HepG2 (cell line): ENCODE measurements at regions not wholly inside any gene's neighbourhood (a gene's known extent, or its start where the extent isn't known, plus 50 kb on each side); places are given as distances from the start of the nearest gene placed in this dataset.

ENCODE experiments used
- ATF2 ChIP-seq: sonication (generic); formaldehyde crosslinking; IDR thresholded peaks from 2 replicates; pipeline ENCODE4 v1.4.0; 2020; ENCODE audit warnings: missing genetic modification reagents
- CEBPB ChIP-seq: IDR thresholded peaks from 2 replicates; pipeline ENCODE4 v1.6.1; 2011; ENCODE audit warnings: low read depth, low read length, improper control_type of control experiment, borderline replicate concordance
- FOXA1 ChIP-seq, 2 experiments: fragments of 450-650 bp in 1 of 2; sonication (generic) in 1 of 2; formaldehyde crosslinking in 1 of 2; IDR thresholded peaks; 2 replicates each; pipeline versions ENCODE4 v1.4.0 to v1.6.1; 2016 to 2020; ENCODE audit warnings: missing genetic modification reagents in 1 of 2
- KIAA2018 ChIP-seq: sonication (generic); formaldehyde crosslinking; IDR thresholded peaks from 2 replicates; pipeline ENCODE4 v1.5.0; 2020; ENCODE audit warnings: mild to moderate bottlenecking, missing genetic modification reagents, borderline replicate concordance
- KLF9 ChIP-seq: IDR thresholded peaks from 2 replicates; pipeline ENCODE4 v1.6.1; 2016; ENCODE audit warnings: low read depth
- SMARCE1 ChIP-seq: fragments of 450-650 bp; IDR thresholded peaks from 2 replicates; pipeline ENCODE4 v1.6.1; 2017; ENCODE audit warnings: borderline replicate concordance
- ZFP36 ChIP-seq: fragments of 150-350 bp; IDR thresholded peaks from 2 replicates; pipeline ENCODE4 v1.6.1; 2018; ENCODE audit warnings: borderline replicate concordance, low read length, low read depth; ENCODE audit not compliant: partially characterized antibody
- ZNF333 ChIP-seq: sonication (generic); formaldehyde crosslinking; IDR thresholded peaks from 2 replicates; pipeline ENCODE4 v1.4.0; 2020; ENCODE audit warnings: mild to moderate bottlenecking, missing genetic modification reagents, borderline replicate concordance
- ZNF335 ChIP-seq: sonication (generic); formaldehyde crosslinking; IDR thresholded peaks from 2 replicates; pipeline ENCODE4 v1.4.0; 2020; ENCODE audit warnings: missing genetic modification reagents
- ZNF564 ChIP-seq: sonication (generic); formaldehyde crosslinking; IDR thresholded peaks from 2 replicates; pipeline ENCODE4 v1.8.1; 2023; ENCODE audit warnings: mild to moderate bottlenecking, missing genetic modification reagents
- ZNF839 ChIP-seq: sonication (generic); formaldehyde crosslinking; IDR thresholded peaks from 2 replicates; pipeline ENCODE4 v1.4.0; 2020; ENCODE audit warnings: missing genetic modification reagents, mild to moderate bottlenecking, borderline replicate concordance
- ZSCAN9 ChIP-seq: IDR thresholded peaks from 2 replicates; pipeline ENCODE4 v1.6.1; 2016; ENCODE audit warnings: borderline replicate concordance
- TF ChIP-seq, protein P1 (sequence below): sonication (generic); formaldehyde crosslinking; IDR thresholded peaks from 2 replicates; pipeline ENCODE4 v1.4.0; 2020; ENCODE audit warnings: mild to moderate bottlenecking, missing genetic modification reagents

DNA sequence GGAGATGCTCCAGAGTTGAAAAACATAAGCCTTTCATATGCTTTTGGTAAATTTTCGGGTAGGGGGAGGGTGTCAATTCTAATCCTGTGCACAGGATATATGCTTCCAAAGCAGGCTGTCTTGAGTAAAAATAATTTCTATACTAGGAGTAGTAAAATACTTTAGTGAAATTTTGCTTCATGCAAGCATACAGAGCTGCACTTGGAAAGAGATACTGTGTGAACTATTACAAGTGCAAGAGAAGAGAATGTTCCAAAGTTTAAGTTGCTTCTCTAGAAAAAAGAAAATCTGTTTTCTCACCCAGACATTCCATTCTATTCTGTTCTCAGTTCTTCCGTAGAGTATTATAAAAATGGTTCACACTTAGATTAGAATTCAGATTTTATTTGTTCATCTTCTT is 324.6 kb upstream of the AADAT start (continued):
- no peak for TF ChIP-seq KIAA2018 (CRISPR knock-in tag)
- no peak for TF ChIP-seq ZNF564
- TF ChIP-seq ZNF839, result no peak
- TF ChIP-seq CEBPB, result no peak
- no peak for TF ChIP-seq FOXA1 (IDR thresholded peaks at IDR 0.05)
- TF ChIP-seq FOXA1 (CRISPR knock-in tag; IDR thresholded peaks at IDR 0.05), result no peak
- no peak for TF ChIP-seq ZNF335 (CRISPR knock-in tag)
- no peak for TF ChIP-seq SMARCE1
- TF ChIP-seq, protein P1, sequence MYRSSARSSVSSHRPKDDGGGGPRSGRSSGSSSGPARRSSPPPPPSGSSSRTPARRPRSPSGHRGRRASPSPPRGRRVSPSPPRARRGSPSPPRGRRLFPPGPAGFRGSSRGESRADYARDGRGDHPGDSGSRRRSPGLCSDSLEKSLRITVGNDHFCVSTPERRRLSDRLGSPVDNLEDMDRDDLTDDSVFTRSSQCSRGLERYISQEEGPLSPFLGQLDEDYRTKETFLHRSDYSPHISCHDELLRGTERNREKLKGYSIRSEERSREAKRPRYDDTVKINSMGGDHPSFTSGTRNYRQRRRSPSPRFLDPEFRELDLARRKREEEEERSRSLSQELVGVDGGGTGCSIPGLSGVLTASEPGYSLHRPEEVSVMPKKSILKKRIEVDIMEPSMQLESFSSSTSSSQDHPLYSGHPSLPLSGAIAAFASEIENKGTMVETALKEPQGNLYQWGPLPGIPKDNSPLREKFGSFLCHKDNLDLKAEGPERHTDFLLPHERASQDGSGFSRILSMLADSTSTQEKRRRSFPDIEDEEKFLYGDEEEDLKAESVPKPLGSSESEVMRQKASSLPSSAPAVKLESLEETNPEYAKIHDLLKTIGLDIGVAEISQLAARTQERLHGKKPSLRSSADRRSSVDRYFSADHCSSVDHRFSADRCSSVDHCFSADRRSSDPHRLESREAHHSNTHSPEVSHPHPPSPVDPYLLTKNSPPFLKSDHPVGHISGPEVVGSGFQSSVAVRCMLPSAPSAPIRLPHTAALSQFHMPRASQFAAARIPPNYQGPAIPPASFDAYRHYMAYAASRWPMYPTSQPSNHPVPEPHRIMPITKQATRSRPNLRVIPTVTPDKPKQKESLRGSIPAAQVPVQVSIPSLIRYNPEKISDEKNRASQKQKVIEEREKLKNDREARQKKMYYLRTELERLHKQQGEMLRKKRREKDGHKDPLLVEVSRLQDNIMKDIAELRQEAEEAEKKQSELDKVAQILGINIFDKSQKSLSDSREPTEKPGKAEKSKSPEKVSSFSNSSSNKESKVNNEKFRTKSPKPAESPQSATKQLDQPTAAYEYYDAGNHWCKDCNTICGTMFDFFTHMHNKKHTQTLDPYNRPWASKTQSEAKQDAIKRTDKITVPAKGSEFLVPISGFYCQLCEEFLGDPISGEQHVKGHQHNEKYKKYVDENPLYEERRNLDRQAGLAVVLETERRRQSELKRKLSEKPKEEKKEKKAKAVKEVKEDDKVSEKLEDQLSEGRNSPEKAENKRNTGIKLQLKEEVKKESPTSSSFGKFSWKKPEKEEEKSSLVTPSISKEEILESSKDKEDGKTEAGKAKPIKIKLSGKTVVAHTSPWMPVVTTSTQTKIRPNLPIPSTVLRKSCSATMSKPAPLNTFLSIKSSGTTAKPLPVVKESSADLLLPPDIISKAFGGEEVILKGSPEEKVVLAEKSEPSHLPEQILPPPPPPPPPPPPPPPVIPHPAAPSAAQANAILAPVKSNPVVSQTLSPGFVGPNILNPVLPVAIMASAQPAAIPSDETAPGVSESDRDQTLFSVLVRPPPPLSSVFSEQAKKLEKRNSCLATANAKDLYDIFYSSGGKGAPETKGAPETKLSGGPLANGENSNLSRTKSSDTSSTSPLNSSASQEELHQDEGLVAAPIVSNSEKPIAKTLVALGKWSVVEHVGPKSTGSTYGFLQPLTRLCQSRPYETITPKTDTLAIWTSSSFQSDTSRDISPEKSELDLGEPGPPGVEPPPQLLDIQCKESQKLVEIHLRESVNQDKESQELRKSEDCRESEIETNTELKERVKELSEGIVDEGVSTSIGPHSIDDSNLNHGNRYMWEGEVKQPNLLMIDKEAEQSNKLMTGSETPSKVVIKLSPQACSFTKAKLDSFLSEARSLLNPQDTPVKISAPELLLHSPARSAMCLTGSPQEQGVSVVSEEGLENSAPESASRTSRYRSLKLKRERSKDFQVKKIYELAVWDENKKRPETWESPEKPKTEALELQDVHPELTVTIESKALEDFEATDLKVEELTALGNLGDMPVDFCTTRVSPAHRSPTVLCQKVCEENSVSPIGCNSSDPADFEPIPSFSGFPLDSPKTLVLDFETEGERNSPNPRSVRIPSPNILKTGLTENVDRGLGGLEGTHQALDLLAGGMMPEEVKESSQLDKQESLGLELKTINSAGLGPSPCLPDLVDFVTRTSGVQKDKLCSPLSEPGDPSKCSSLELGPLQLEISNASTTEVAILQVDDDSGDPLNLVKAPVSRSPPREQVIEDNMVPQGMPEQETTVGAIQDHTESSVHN (CRISPR knock-in tag), result no peak
- no peak for TF ChIP-seq ZNF333 (CRISPR knock-in tag)
- TF ChIP-seq ZFP36, result no peak
- TF ChIP-seq ATF2 (CRISPR knock-in tag), result no peak
- TF ChIP-seq ZSCAN9 (CRISPR knock-in tag), result no peak
- no peak for TF ChIP-seq KLF9 (CRISPR knock-in tag)
